K562 (cell line): ENCODE measurements at regions not wholly inside any gene's neighbourhood (a gene's known extent, or its start where the extent isn't known, plus 50 kb on each side); places are given as distances from the start of the nearest gene placed in this dataset.

Experiments
- ATAC-seq: fragments of 200-7000 bp; cut with Tn5 transposase; 3 replicates; pipeline ENCODE4 v1.9.1; 2020; ENCODE audit warnings: moderate library complexity
- BruUV-seq: library from RNA; stranded (reverse); fragments of 400-500 nt; replicated peaks from 2 replicates; lab custom pipeline; 2021; lab: Mats Ljungman, UMichigan
- CTCF ChIA-PET: fragments of 300-600 bp; formaldehyde crosslinking; extraction: SDS; loops from one replicate; lab custom pipeline; 2021; ENCODE audit warnings: low intra/inter-chr PET ratio; lab: Yijun Ruan, JAX
- POLR2A ChIA-PET: fragments of 300-600, 350-650 bp; sonication (Branson Sonifier 250); formaldehyde crosslinking; extraction: SDS; loops from one replicate; lab custom pipeline; 2021; ENCODE audit warnings: antibody characterized with exemption, inconsistent platforms; lab: Yijun Ruan, JAX
- DNase-seq, 4 experiments: peaks; one replicate each; pipeline versions ENCODE4 v3.0.0 to v3.0.0-alpha.2; 2011 to 2018; ENCODE audit warnings: low spot score in 3 of 4, mixed read lengths in 3 of 4; ENCODE audit errors: extremely low read depth in 1 of 4
- FAIRE-seq: peaks from 2 replicates; lab custom pipeline; 2011; peaks lifted over from hg19 to GRCh38; lab: Jason Lieb, UNC
- H2AFZ ChIP-seq: 2 replicates; pipeline ENCODE4 v1.6.0; 2011; ENCODE audit warnings: low read depth, low read length, control low read depth, inconsistent platforms
- H3K27ac ChIP-seq: fragments of 200-600 bp; 3 replicates; pipeline ENCODE4 v1.8.0; 2011; ENCODE audit warnings: low read depth, mild to moderate bottlenecking, control low read depth, inconsistent platforms, low read length, moderate library complexity, mixed read lengths; ENCODE audit errors: extremely low read depth
- H3K27me3 ChIP-seq, 2 experiments: fragments of 300-600 bp in 1 of 2; 2 replicates in 1 of 2; 3 replicates in 1 of 2; pipeline versions ENCODE4 v1.6.0 to v1.8.0; 2011; ENCODE audit warnings: inconsistent platforms in 2 of 2, low read length in 2 of 2, mild to moderate bottlenecking in 1 of 2, mixed read lengths in 1 of 2, moderate library complexity in 1 of 2; ENCODE audit not compliant: control insufficient read depth in 2 of 2, insufficient read depth in 2 of 2
- H3K36me3 ChIP-seq: fragments of 300-600 bp; 3 replicates; pipeline ENCODE4 v1.8.0; 2011; ENCODE audit warnings: mild to moderate bottlenecking, low read length, inconsistent platforms; ENCODE audit not compliant: control insufficient read depth, insufficient read depth
- H3K4me1 ChIP-seq, 2 experiments: fragments of 200-600 bp in 1 of 2; replicated peaks in 1 of 2; 2 replicates in 1 of 2; 3 replicates in 1 of 2; pipeline versions ENCODE4 v1.5.1 to v1.8.0; 2011; ENCODE audit warnings: inconsistent platforms in 2 of 2, low read length in 2 of 2, mild to moderate bottlenecking in 1 of 2, mixed read lengths in 1 of 2, moderate library complexity in 1 of 2; ENCODE audit not compliant: control insufficient read depth in 2 of 2, insufficient read depth in 2 of 2
- H3K4me2 ChIP-seq: 2 replicates; pipeline ENCODE4 v1.6.1; 2011; ENCODE audit warnings: low read length, control low read depth, inconsistent platforms, mixed read lengths; ENCODE audit not compliant: insufficient read depth
- H3K4me3 ChIP-seq: fragments of 200-600 bp; sonication (generic), shearing (Covaris generic); 2 replicates; pipeline ENCODE4 v1.5.1; 2016; ENCODE audit warnings: control low read depth, inconsistent platforms
- H3K79me2 ChIP-seq: fragments of 200-600 bp; 3 replicates; pipeline ENCODE4 v1.8.0; 2011; ENCODE audit warnings: low read length, inconsistent platforms; ENCODE audit not compliant: control insufficient read depth, insufficient read depth
- H3K9ac ChIP-seq, 2 experiments: 2 replicates each; pipeline versions ENCODE4 v1.6.0 to v1.6.1; 2011; ENCODE audit warnings: low read depth in 2 of 2, low read length in 2 of 2, control low read depth in 1 of 2, inconsistent platforms in 1 of 2, mild to moderate bottlenecking in 1 of 2, mixed read lengths in 1 of 2; ENCODE audit not compliant: insufficient read depth in 1 of 2
- H3K9me1 ChIP-seq: one replicate; pipeline ENCODE4 v1.6.0; 2011; ENCODE audit warnings: inconsistent platforms, mild to moderate bottlenecking, low read length, moderate library complexity; ENCODE audit not compliant: control insufficient read depth, insufficient read depth
- H3K9me3 ChIP-seq: replicated peaks from 2 replicates; pipeline ENCODE4 v1.5.1; 2011; ENCODE audit warnings: low read depth, low read length, inconsistent platforms; ENCODE audit not compliant: control insufficient read depth, insufficient read depth
- H4K20me1 ChIP-seq: replicated peaks from 2 replicates; pipeline ENCODE4 v1.6.1; 2011; ENCODE audit warnings: low read length, inconsistent platforms, mixed read lengths; ENCODE audit not compliant: control insufficient read depth, insufficient read depth
- BRF1 ChIP-seq: IDR thresholded peaks from 3 replicates; pipeline ENCODE4 v1.6.1; 2011; ENCODE audit warnings: borderline replicate concordance, mild to moderate bottlenecking; ENCODE audit not compliant: insufficient read length; ENCODE audit errors: extremely low read depth
- C11orf30 ChIP-seq: fragments of 450-650 bp; IDR thresholded peaks from 2 replicates; pipeline ENCODE4 v1.6.1; 2016; ENCODE audit warnings: low read depth, mild to moderate bottlenecking
- CHAMP1 ChIP-seq: fragments of 450-650 bp; IDR thresholded peaks from 2 replicates; pipeline ENCODE4 v1.6.1; 2016; ENCODE audit warnings: mild to moderate bottlenecking
- CHD1 ChIP-seq: fragments of 200-600 bp; sonication (generic); IDR thresholded peaks from one replicate; pipeline ENCODE4 v1.6.1; 2012; ENCODE audit warnings: mild to moderate bottlenecking, moderate library complexity, low read length, inconsistent platforms
- CREB3 ChIP-seq: fragments of 450-650 bp; conservative IDR thresholded peaks from 2 replicates; pipeline ENCODE4 v1.6.1; 2016; ENCODE audit warnings: missing genetic modification characterization, low read depth, mild to moderate bottlenecking, missing compliant biosample characterization, moderate library complexity
- DMBX1 ChIP-seq: fragments of 250-450 bp; sonication (Bioruptor Pico); IDR thresholded peaks from 2 replicates; pipeline ENCODE4 v1.8.0; 2022; ENCODE audit warnings: inconsistent platforms, mild to moderate bottlenecking, moderate library complexity, borderline replicate concordance
- FOXJ2 ChIP-seq: fragments of 200-800 bp; sonication (Bioruptor generic); IDR thresholded peaks from 2 replicates; pipeline ENCODE4 v1.6.1; 2016; ENCODE audit warnings: missing genetic modification characterization, missing compliant biosample characterization
- MECOM ChIP-seq: fragments of 250-450 bp; sonication (Bioruptor Pico); IDR thresholded peaks from 2 replicates; pipeline ENCODE4 v1.8.0; 2022; ENCODE audit warnings: inconsistent platforms
- MTA2 ChIP-seq: fragments of 450-650 bp; IDR thresholded peaks from 2 replicates; pipeline ENCODE4 v1.6.1; 2016; ENCODE audit warnings: low read depth
- SIN3A ChIP-seq, 2 experiments: fragments of 150-350 bp in 1 of 2; IDR thresholded peaks; 2 replicates each; pipeline ENCODE4 v1.6.1; 2011 to 2016; ENCODE audit warnings: borderline replicate concordance in 2 of 2, low read depth in 2 of 2, low read length in 2 of 2, mild to moderate bottlenecking in 2 of 2, moderate library complexity in 2 of 2; ENCODE audit not compliant: control insufficient read depth in 1 of 2
- SMAD4 ChIP-seq: fragments of 250-450 bp; sonication (Bioruptor Pico); conservative IDR thresholded peaks from 2 replicates; pipeline ENCODE4 v1.8.0; 2021; ENCODE audit warnings: inconsistent platforms, mild to moderate bottlenecking, moderate library complexity
- SRSF7 ChIP-seq: fragments of 200-400 bp; formaldehyde crosslinking; optimal IDR thresholded peaks from 2 replicates; pipeline ENCODE3; 2017; ENCODE audit warnings: mild to moderate bottlenecking, low read depth, low read length
- TBP ChIP-seq: optimal IDR thresholded peaks from 2 replicates; pipeline ENCODE3; 2011; ENCODE audit warnings: low read depth, low read length, improper control_type of control experiment
- TCF3 ChIP-seq: sonication (generic); formaldehyde crosslinking; IDR thresholded peaks from 2 replicates; pipeline ENCODE4 v1.4.0; 2020; ENCODE audit warnings: mild to moderate bottlenecking, missing genetic modification reagents
- TRIM24 ChIP-seq, 2 experiments: fragments of 450-650 bp; IDR thresholded peaks; 2 replicates each; pipeline ENCODE4 v1.6.1; 2016
- ZNF197 ChIP-seq: fragments of 200-800 bp; sonication (Bioruptor generic); IDR thresholded peaks from 2 replicates; pipeline ENCODE4 v1.6.1; 2016; ENCODE audit warnings: low read depth, missing genetic modification characterization, missing compliant biosample characterization
- ZNF239 ChIP-seq: fragments of 250-450 bp; sonication (Bioruptor Pico); IDR thresholded peaks from 2 replicates; pipeline ENCODE4 v1.4.0; 2020; ENCODE audit warnings: mild to moderate bottlenecking
- ZNF354B ChIP-seq: fragments of 250-450 bp; sonication (Bioruptor Pico); IDR thresholded peaks from 2 replicates; pipeline ENCODE4 v1.4.0; 2020
- ZNF639 ChIP-seq, 2 experiments: fragments of 200-800 bp in 1 of 2; sonication (Bioruptor generic) in 1 of 2; sonication (generic) in 1 of 2; formaldehyde crosslinking in 1 of 2; IDR thresholded peaks in 1 of 2; conservative IDR thresholded peaks in 1 of 2; 2 replicates each; pipeline versions ENCODE4 v1.5.0 to v1.6.1; 2016 to 2020; ENCODE audit warnings: missing compliant biosample characterization in 1 of 2, missing genetic modification characterization in 1 of 2, missing genetic modification reagents in 1 of 2
- WGBS: fragments of 100-300 bp; shearing (Covaris generic); methylation state at CpG from one replicate; pipeline ENCODE4 v1.1.6; 2016; ENCODE audit warnings: low coverage, mixed read lengths; ENCODE audit not compliant: insufficient coverage; ENCODE audit errors: missing lambda C conversion rate; 5-methylcytosine and 5-hydroxymethylcytosine counted together
- in situ Hi-C: fragments of 300-500 bp; cut with MboI; formaldehyde crosslinking; loops from 4 replicates; pipeline ENCODE4 v1.15.0; 2018; ENCODE audit warnings: inconsistent platforms, mixed read lengths
- intact Hi-C: fragments of 100-400 bp; cut with micrococcal nuclease; formaldehyde crosslinking; loops from 2 replicates; pipeline ENCODE4 v1.14.2; 2022

GRCh38 chr2:23237147-23237546, 147.8 kb upstream of the KLHL29 start:
- Histone ChIP-seq H3K9me3 (no peaks in the 10 kb centered on the region), H3K79me2 (no peaks in the 10 kb centered on the region), H3K9me1 (no peaks in the 10 kb centered on the region), H3K27ac (no peak overlapping the region), H3K27me3 (no peaks in the 10 kb centered on the region; a peak in 1 of 5 replicates), H2AFZ (no peak overlapping the region), H3K4me2 (no peak overlapping the region), H3K36me3 (no peaks in the 10 kb centered on the region), H3K9ac (no peak overlapping the region), H3K4me1 (no peaks in the 10 kb centered on the region), H3K4me3 (no peak overlapping the region), H4K20me1 (no peaks in the 10 kb centered on the region)
- no peak for TF ChIP-seq CHD1
- no peak for TF ChIP-seq FOXJ2 (tag)
- no peak for TF ChIP-seq ZNF354B (CRISPR knock-in tag)
- TF ChIP-seq TRIM24 (IDR thresholded peaks at IDR 0.05), result no peak
- TF ChIP-seq ZNF239 (CRISPR knock-in tag), result no peak
- no peak for TF ChIP-seq SIN3A (IDR thresholded peaks at IDR 0.05; ENCODE audit: borderline replicate concordance in 2 of 2, control insufficient read depth in 1 of 2, low read depth in 2 of 2, low read length in 2 of 2)
- TF ChIP-seq MECOM, result no peak
- no peak for TF ChIP-seq CREB3 (tag)
- TF ChIP-seq C11orf30, result no peak
- no peak for TF ChIP-seq TBP
- no peak for TF ChIP-seq BRF1
- TF ChIP-seq ZNF197, result no peak
- no peak for TF ChIP-seq SRSF7
- TF ChIP-seq MTA2, result no peak
- no peak for TF ChIP-seq CHAMP1
- no peak for TF ChIP-seq ZNF639 (CRISPR knock-in tag; conservative IDR thresholded peaks at IDR 0.05 in 1 of 2, IDR thresholded peaks at IDR 0.05 in 1 of 2)
- TF ChIP-seq TCF3 (CRISPR knock-in tag), result no peak
- no peak for TF ChIP-seq SMAD4 (CRISPR knock-in tag)
- TF ChIP-seq DMBX1 (CRISPR knock-in tag), result no peak
- ATAC-seq (no peak), FAIRE-seq (no peak), DNase-seq (no peak)
- intact Hi-C loops (no loop called here), in situ Hi-C loops (no loop called here)
- POLR2A ChIA-PET, result no interaction called here
- no TSS peak for BruUV-seq
- CTCF ChIA-PET, result no interaction called here
- 0% methylated on average over 7 of the region's 7 CpGs for WGBS
